ENCODE measurements at regions not wholly inside any gene's neighbourhood (a gene's known extent, or its start where the extent isn't known, plus 50 kb on each side); places are given as distances from the start of the nearest gene placed in this dataset.

GRCh38 chr2:13102397-13103063, 385.8 kb downstream of the TRIB2 start:
- DNase-seq, result no peak

DNA sequence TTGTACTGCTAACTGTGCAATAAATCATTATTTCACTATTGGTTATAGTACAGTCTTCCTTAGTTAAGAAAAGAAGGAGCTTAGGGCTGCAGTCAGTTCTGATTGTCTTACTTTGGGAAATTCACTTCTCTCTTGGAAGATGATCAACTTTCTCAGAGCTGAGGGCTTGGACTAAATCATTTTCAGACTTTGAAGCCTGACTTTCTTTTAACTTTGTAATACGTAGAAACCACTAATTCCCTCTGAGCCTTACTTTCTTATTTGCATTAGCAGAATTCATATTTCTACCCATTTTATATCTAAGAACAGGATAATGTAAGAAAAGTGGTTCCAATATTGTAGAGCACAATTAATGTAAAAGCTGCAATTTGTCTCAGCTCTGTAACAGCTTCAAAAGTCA, 386.4 kb downstream of the TRIB2 start:
- no peak for DNase-seq

GRCh38 chr2:13103778-13104493, 387.2 kb downstream of the TRIB2 start:
- DNase-seq, result no peak

- no peak for DNase-seq
Measured at GRCh38 chr2:13104723-13105122, 388.0 kb downstream of the TRIB2 start.

DNA sequence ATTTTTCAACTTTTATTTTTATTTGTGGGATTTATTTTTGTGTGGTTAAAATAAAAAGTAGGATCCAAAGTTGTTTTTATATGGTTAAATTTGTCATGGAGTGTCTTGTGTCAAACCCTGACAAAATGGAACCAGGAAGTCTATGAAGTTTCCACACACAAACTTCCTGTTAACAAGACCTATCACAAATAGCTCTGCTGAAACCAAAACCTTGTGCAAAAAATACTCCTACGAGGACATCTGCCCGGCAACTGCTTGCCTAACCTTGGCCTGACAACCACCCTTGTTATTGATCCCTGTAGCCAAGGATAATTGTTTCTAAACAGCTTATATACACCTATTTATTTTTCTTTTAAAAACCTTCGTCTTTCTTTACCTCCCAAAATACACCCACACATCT, 389.6 kb downstream of the TRIB2 start:
- no peak for DNase-seq

DNA sequence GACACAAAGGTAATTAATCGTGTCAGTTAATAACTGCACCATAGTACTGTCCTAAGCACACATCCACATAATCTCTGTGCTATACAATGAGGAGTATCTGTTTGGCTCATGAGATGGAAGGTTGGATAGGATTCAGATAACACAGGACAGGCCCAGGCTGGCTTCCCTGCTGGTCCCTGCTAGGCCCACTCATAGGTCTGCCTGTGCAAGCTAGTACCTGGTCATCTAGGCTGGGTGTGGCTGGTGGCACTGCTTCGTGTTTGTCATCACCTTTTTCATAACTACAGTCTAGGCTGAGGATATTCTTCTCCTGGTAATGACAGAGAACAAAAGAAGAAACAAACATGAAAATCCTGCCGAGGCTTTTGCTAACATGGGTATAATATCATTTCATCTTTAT, 392.8 kb downstream of the TRIB2 start:
- no peak for DNase-seq

- DNase-seq, result no peak
Measured at GRCh38 chr2:13110825-13111224, 394.1 kb downstream of the TRIB2 start.

DNA sequence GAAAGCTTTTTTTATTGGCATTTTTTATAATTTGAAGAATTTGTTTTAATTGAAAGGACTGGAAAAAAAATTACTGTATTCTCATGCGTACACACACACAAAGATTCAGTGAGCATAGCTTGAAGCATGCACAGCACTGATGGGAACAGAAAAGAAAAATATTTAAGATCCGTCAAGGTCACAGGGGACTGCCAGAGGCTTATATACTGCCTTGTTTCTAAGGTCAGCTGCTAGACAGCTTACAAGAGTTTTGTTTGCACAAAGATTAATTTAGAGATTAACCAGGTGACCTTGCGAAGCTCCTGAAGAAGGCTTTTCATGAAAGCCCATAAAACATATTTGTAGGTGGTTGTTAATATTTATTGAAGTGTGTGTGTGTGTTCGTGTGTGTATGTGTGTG, 396.3 kb downstream of the TRIB2 start:
- DNase-seq, result no peak

DNA sequence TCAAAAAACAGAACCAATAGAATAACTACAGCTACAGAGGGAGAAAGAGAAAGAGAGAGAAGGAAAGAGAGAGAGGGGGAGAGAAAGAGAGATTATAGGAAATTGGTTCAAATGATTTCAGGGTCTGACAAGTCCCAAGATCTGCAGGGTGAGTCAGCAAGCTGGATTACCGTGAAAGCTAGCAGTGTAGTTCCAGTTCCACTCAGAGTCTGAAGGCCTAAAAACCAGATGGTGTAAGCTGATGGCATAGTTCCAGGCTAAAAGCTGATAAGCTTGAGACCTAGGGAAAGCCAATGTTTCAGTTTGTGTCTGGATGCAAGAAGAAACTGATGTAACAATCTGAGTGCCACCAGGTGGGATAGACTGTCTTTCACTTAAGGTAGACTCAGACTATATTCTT, 397.7 kb downstream of the TRIB2 start:
- no peak for DNase-seq

DNA sequence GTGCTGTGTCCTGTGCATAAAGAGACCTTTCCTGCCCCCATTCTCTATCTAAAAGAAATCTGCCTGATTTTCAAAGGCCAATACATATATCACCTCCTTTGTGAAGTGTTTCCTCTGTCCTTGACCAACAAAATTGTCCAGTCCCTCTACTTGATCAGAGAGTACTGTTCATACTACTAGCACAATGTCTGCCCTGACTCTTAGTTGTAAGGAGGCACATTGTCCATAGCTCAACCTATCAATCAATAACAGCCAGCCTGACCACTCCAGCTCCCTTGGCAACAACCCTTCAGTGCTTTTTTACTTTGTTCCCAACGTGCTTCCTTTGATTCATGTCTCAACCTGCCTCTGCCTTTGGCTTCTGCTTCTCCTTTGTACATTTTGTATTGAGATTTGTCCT, 398.9 kb downstream of the TRIB2 start:
- no peak for DNase-seq

- no peak for DNase-seq
Measured at GRCh38 chr2:13121096-13121495, 404.4 kb downstream of the TRIB2 start.

DNA sequence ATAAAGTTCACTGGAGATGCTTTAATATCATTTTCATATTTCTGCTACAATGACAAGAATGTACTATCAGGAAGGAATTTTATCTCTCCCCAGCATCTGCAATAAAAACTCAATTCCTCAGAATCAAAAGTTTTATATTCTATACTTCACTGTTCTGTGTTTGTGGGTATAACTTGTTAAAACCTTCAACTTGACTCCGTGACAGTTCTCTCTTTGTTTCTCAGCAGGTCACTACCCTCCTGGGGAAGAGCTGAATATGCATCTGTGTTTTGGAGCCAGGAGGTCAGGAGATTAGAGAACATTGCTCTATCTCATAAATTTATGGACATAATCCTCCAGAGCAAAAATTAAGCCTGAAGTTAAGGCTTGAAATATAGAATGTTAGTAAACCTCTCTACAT, 411.4 kb downstream of the TRIB2 start:
- DNase-seq, result no peak

GRCh38 chr2:13135369-13135768, 418.6 kb downstream of the TRIB2 start:
- DNase-seq, result no peak

- no peak for DNase-seq
Measured at GRCh38 chr2:13135856-13136255, 419.1 kb downstream of the TRIB2 start.

DNA sequence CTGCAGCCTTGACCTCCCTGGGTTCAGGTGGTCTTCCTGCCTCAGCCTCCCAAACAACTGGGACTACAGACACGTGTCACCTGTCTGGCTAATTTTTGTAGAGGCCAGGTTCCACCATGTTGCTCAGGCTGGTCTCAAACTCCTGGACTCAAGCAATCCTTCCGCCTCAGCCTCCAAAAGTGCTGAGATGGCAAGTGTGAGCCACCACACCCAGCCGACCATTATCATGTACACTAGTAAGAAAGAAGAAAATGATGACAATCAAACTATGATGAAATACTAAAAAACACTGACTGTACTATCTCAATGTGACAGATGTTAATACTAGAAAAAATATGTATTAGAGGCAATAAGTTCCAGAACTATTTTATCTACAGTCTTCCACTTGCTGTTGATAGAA, 420.9 kb downstream of the TRIB2 start:
- DNase-seq, result no peak

GRCh38 chr2:13141315-13141714, 424.6 kb downstream of the TRIB2 start:
- DNase-seq, result no peak

DNA sequence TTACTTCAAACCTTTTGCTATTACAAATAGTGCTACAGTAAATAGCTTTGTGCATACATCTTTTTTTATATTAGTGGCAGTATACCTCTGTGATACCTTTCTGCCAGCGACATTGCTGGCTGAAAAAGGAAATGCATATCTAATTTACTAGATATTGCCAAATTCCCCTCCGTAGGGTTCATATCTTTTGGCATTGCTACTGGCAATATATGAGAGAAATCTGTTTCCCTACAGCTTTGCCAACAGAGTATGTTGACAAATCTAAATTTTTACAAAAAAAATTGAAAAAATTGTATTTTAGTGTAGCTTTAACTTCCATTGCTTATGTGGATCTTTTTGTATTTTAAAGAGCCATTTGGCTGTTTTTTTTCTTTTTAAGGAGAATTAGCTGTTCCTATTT, 426.7 kb downstream of the TRIB2 start:
- no peak for DNase-seq

- DNase-seq, result peak; percentile 2
Measured at GRCh38 chr2:13156916-13157315, 440.2 kb downstream of the TRIB2 start.

GRCh38 chr2:13158466-13158865, 441.7 kb downstream of the TRIB2 start:
- DNase-seq, result peak; percentile 19

DNA sequence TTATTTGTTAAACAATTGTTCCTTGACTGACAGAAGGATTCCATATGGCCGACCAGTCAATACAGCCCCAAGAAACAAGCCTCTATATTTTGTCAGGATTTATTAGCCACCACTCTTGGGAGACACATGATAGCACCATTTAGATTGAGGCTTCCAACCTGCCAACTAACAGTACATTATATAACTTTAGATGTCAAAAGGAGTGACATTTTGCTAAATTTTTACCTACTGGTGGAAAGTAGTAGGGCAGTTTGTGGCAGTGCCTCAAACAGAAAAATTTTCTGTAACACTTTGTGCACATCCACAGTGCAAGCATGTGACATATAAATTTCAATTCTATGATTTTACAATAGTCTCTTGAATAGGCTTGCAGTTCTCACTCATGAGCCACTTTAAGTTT, 464.0 kb downstream of the TRIB2 start:
- no peak for DNase-seq

DNA sequence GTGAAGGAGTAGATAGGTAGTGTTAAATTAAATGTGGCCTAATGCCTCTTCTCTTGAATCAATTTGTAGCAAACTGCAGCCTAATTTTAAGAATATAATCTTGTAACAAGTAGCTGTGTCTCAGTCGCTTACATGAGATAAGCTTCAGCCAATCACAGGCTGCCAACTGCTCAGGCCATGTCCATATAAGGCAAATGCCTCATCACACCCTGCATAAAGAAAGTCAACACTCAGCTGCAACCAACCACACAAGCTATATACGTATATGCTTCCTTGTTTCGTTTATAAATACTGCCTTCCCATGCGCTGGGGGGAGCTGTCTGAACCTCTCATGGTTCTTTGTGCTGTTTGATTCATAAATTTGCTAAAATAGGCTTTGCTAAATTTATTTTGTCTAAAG, 476.3 kb downstream of the TRIB2 start:
- DNase-seq, result no peak

DNA sequence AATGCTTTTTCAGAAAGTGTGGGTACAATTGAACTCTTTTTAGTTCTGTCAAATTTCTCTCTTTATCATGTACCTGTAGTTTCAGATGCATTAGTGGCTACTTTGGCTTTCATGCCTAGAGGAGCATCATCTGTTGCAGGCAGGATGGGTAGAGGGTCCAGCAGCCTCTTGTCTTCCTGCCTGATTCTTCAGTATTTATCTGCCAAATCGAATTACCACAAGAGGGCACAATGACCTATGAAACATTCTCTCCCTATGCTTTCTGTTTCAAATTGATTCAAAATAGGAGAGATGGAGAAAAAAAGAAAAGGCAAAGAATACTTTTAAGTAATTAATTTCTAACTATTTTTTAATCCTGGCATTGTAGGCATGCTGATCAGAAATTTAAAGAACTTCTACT, 477.2 kb downstream of the TRIB2 start:
- peak; percentile 1 for DNase-seq

GRCh38 chr2:13195270-13195669, 478.5 kb downstream of the TRIB2 start:
- no peak for DNase-seq

- DNase-seq, result no peak
Measured at GRCh38 chr2:13197248-13197647, 480.5 kb downstream of the TRIB2 start.

Measured in muscle of arm (tissue), 1 donor.